Epidermal melanocyte (primary cell): ENCODE measurements at regions not wholly inside any gene's neighbourhood (a gene's known extent, or its start where the extent isn't known, plus 50 kb on each side); places are given as distances from the start of the nearest gene placed in this dataset.
"Not testable (repeated sequence)": the region's sequence is repeated elsewhere in the genome, so short reads cannot be mapped to it uniquely, and the experiment has no call there.

Source experiments
- DNase-seq: peaks from one replicate; pipeline ENCODE4 v3.0.0; 2011; ENCODE audit warnings: low spot score; ENCODE audit not compliant: insufficient read length

DNA sequence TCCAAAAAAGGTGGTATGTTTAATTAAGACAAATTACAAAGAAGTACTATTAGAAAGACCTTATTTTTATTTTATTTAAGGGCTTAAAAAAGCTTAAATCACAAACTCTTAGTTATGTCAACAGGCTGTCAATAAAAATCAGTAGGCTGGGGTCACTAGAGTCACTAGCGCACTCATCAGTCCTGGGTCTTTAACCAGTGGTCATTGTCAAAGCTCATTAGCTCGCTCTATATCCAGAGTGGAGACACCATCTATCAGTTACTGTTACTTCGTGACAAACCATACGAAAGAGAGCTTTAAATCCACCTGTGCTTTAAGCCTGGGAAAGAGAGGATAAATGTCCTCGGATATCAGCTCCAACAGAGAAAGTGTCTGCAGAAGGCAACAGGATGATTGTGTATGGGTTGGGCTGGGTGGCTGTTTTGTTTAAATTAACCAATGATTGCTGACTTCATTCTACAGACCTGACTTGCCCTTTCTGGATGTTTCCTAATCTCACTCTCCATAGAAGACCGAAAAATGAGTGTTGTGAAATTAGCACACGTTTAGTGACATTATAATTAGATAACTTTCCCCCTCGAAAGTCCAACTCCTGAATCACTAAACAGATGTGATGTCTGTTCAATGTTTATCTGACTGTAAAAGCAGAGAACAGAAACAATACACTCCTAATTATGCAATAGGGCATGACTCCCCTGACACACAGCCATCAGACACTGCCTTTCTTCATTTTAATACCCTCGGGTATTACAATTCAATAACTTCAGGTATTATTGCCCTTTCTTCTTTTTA lies 123.6 kb upstream of the TNPO1 start:
- no peak for DNase-seq

DNA sequence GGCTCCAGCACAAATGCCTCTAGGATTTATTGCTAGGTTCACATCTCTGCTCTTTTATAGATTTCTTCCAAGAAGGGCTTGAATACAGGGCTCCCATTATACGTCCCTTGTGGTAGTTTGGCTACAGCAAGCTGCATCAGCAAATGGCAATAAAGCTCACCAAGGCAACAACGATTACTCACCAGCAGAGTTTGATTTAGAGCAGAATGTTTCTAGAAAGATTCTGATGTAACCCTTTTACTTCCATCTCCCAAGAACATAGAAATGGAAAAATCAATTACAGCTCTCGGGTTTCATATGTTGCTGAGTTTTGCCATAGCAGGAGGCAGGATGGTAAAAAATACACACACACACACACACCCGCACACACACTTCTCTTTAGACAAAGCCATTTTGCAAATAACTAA lies 124.2 kb upstream of the TNPO1 start:
- no peak for DNase-seq

DNA sequence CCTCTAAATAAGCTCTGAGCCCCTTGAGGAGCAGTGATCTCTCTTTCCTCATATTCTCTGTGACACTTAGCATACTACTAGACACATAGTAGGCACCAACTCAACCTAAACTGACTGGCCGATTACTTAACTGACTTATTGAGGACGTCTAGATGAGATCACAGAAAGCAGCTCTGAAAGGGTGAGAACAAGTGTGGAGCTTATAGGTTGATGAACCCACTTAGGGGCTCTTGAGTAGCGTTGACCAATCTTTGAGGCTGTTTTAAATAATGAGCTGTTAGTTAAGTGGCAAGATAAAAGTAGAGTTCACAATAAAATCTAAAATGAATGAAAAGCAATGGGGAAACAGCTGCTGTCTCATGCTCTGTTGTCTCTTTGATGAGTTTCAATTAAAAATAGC lies 124.7 kb upstream of the TNPO1 start:
- no peak for DNase-seq

DNA sequence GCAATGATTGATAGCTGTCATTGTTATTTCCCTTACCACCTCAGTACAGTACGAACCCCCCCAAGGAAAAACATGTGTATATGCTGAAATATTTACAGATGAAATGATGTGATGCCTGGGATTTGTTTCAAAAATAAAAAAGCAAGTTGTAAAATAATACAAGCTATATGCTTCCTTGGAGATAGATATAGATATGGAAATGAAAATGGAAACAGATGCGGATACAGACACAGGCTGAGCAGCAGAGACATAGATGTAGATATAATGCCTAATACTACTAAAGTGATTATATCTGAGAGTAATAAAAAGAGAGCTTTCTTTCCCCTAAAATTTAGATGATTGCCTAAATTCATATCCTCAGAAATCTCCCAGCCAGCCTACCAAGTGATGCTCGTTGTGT lies 127.5 kb upstream of the TNPO1 start:
- DNase-seq, result no peak

DNA sequence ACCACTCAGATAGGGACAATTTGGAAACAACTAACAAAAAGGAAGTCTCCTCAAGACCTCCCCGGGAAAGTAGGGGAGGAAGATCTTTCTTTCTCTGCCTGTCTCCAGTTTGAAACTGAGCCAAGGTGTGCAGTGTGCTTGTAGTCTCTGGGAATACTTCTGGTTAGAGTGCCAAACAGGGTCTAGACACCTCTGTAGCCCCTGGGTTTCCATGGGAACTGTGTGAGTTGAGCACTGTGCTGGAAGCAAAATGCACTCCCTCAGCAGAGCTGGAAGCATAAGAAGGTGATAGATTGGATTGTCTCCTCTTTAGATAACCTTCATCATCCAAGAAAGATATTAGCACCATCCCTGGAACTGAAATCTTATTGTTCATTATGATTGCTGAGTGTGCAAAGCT lies 129.2 kb upstream of the TNPO1 start:
- DNase-seq, result no peak

DNA sequence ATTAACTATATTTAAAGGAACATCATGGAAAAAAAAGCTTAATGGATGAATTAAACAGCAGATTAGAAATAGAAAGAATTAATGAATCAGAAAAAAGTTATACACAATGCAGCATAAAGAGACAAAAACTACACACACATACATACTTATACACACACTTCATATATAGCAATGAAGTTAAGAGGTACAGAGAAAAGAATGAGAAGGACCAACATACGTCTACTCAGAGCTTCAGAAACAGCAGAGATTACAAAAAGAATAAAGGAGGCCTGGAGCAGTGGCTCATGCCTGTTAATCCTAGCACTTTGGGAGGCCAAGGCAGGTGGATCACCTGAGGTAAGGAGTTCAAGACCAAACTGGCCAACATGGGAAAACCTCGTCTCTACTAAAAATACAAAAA lies 133.9 kb upstream of the TNPO1 start:
- no peak for DNase-seq

DNA sequence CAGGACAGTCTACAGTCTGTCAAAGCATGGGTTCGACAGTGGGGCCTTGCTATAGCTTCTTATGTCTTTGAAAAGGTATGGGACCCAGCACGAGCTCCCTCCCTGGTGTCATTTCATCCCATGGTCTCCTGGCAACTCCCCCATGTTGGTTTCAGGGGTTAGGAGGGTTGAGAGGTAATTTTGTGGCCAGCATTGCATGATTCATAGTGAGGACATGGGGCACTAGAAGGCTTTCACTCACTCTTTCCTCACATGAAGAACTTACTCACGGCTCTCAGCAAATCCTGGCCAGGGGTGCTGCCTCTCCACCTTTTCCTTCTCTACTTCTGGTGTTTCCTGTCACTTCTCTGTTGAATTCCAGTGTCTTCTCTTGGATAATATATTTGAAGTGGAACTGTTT lies 134.7 kb upstream of the TNPO1 start:
- DNase-seq, result no peak

DNA sequence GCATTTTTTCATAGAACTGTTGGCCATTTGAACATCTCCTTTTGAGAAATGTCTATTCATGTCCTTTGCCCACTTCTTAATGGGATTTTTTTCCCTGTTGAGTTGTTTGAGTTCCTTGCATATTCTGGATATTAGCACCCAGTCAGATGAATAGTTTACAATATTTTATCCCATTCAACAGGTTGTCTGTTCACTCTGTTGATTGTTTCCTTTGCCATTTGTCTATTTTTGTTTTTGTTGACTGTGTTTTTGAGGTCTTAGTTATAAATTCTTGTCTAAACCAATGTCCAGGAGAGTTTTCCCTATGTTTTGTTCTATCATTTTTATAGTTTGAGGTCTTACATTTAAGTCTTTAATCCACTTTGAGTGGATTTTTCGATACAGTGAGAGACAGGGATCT lies 139.0 kb upstream of the TNPO1 start:
- DNase-seq, result no peak

DNA sequence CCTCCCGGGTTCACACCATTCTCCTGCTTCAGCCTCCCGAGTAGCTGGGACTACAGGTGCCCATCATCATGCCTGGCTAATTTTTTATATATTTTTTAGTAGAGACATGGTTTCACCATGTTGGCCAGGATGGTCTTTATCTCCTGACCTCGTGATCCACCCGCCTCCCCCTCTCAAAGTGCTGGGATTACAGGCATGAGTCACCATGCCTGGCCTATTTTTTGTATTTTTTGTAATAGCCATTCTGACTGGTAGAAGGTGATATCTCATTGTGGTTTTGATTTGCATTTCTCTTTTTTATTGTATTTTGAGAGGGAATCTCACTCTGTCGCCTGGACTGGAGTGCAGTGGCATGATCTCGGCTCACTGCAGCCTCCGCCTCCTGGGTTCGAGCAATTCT lies 139.6 kb upstream of the TNPO1 start:
- DNase-seq, result not testable (repeated sequence)

DNA sequence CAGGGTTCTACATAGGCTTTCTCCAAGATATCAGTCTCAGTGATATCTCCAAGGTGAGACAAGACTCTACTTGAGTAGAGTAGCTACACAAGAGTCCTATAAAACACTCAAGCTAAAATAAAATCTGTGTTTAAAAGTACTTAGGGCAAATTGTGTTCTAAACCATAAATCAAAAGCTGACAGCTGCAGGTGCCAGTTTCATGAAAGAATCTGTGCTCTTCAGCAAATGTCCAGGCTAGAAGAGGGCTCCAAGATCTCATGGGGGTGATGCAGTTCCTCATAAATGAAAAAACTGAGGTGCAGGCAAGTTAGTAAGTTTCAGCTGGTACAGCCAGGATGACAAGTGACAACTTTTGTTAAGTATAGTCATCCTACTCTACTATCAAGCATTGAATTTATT lies 142.8 kb upstream of the TNPO1 start:
- DNase-seq, result no peak

DNA sequence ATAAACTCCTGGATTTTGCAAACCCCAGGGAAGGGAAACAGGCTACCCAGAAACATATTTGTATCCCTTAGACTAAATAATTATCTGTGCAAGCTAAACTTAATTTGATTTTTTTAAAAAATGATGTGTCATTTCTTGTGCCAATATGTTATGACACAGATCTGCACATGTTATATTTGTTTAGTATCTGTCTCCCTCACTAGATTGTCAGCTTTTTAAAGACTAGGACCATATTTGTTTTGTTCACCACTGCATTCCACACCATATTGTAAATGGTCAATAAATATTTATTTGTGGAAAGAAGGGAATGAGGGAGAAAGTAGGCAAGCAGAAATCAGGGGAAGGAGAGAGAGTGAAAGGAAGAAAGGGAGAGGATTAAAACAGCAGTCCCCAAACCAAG lies 143.3 kb upstream of the TNPO1 start:
- no peak for DNase-seq

DNA sequence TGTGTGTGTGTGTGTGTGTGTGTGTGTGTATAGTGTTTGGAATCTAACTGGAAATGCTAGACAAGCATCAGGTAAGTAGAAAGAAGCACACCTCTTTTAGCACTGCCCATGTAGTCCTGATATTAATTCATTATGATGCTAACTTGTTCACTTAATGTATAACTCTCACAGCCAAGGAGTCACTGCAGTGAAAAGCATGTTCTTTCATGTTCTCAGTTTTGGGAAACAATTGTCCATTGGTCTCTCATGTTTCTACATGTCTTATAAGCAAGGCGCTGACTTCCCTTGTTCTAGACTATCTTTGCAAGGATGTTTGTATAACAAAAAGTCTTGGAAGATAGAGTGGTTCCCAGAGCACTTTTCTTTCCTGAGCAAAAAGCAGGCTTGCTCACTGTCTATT lies 148.8 kb upstream of the TNPO1 start:
- no peak for DNase-seq

DNA sequence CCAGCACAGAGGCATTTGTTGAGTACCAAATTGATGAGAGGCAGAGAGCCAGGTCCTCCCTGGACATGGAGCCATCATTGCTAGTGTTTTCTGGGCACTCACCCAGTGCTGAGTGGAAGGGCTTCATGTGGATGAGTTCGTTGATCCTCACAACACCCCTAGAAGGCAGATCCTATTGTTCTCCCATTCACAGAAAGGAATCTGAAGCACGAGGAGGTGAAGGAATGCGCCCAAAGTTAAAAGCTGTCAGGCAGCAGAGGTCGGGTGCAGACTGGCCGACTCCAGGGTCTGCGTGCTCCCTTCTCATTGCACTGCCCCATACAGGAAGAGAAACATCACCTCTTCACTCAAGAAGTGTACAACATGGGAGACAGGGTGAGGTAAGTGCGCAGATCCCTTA lies 153.5 kb upstream of the TNPO1 start:
- DNase-seq, result no peak

DNA sequence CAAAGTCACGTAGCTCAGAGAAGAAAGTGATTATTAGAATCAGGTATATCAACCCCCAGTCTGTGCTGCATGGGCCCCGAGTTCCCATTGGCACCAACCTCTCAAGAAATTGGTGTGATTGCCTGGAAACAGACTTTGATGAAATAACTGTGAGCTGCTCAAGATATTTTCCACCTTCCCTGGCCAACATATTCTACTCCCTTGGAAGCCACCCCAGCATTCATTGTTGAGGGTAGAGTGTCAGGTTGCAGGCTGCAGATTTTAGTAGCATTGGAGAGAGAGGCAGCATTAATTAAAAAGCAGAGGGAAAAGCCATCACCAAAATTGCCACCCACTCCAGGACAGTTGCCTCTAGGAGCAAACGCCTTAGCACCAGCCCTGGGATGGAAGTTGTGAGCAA lies 154.2 kb upstream of the TNPO1 start:
- no peak for DNase-seq

DNA sequence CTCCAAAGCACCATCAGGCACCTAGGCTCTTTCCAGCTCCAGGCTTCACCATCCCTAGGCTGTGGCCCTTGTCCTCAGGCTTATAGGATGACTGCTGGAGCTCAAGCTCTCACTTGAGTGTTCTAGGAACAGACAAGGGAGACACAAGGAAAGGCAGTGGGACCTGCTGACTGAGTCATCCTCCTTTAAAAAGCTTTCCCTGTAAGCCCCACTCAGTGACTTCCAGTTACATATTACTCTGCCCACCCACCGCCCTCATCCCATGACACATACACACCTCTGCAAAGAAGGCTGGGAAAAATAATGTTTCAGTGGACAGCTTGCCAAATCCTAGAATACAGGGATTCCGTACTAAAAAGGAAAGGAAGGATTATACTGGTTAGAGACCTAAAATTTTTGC lies 154.2 kb upstream of the ZNF366 start:
- DNase-seq, result no peak

DNA sequence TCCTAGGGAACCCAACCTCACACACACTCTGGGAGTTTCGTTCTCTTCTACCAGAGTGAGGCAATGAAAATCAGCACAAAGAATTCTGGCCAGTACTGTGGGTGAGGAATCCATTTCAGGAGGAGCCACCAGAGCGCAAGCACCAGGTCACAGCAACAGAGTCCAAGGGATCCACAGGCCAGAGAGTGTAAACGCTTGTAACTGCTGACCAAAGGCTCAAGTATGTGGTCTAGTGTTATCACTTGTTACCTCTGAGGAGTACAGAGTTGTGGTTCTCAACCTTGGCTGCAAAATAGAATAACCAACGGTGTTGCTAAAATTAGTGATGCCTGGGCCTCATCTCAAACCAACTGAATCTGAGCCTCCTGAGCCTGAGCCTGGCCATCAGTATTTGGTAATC lies 152.5 kb upstream of the ZNF366 start:
- DNase-seq, result no peak

DNA sequence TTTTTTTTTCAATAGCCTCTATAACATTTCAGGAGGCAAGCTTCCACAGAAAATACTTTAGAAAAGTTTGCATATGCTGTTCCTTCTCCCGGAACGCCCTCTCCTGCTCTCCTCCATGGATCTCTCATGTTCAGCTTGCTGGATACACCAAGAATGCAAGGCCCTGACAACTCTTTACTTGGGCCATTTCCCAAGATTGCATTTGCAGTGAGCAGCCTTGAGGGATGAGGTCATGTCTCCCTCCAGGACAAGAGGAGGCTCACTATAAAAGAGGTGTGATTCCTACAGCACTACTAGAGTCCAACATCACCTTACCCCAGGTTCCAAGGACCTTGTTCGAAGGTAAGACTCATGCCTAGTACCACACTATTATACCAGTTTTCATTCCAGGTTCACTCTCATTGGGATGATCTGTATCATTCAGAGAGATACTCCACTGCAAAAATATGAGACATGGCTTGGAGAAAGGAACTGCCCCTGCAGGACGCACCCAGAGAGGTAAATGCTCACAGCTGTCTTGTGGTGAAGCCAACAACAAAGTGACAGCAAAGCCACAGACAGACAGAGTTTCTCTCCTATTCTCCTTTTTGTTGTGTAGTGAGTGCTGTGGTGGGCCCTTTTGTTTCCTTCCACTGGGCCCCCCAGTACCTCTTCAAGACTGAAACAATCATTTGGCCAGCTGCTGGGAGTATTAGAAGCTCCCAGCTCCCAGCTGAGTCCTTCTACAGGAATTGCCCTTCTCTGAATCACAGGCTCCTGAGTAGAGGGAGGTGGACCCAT lies 151.7 kb upstream of the ZNF366 start:
- DNase-seq, result no peak

DNA sequence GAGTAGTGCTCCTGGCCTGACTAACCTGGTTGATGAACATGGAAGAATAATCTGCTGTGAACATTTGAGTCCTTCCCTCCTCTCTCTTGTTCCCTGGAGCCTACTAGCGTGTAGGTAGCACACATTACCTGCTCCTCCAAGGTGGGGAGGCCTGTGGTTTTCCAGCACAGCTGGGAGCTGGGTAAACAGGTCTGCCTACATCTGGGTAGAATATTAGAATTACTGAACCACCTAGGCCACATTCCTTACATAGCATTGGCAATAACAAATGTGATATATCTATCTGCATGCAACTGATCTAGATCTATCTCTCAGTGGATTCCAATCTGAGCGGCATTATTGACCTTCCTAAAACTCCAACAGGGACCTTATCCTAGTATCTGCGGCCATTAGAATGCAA lies 151.0 kb upstream of the ZNF366 start:
- DNase-seq, result no peak

DNA sequence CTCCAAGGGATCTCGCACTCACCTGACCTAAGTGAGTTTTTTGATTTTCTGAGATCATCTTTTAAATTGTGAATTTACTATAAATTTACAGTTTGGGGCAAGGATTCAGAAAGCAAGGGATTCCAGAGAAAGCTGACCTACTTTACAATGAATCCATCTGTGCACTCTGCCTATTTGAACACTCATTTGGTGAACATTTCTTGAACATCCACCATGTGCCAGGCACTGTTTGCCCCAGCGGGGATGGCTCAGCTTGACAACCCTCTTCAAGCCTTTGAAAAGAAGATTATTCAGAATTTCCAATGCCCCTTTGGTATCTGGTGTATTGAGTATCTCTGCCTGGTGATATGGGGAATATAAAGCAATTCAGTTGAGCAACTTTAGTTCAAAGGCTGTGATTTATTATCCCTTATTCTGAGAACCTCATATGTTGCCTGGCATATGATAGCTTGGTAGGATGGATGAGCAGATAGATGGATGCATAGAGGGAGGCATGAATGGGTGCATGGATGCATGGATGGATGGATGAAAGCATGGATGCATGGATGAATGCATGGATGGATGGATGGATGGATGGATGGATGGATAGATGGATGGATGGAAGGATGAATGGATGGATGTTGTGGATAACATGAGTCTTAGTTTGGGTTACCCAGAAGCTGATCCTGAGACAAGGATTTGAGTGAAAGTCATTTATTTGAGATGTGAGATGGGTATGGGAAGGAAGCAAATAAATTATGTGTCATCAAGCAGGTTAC lies 149.7 kb upstream of the ZNF366 start:
- no peak for DNase-seq

DNA sequence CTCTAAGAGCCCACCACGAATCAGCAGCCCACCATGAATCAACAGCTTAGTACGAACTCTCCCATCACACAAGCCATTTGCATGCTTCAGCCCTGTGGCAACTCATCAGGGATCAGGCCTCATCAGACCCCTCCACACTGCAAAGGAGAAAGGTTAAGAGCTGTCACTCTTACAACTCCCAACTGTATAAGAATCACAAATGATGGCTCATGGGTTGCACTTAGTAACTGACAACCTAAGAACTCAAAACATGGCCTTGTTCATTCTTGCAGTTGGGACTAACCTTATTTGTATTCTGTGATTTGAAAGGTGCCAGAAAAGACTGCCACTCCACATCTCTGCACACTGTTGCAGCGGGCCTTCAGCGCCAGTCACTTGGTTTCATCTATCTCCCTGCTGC lies 149.1 kb upstream of the ZNF366 start:
- no peak for DNase-seq

DNA sequence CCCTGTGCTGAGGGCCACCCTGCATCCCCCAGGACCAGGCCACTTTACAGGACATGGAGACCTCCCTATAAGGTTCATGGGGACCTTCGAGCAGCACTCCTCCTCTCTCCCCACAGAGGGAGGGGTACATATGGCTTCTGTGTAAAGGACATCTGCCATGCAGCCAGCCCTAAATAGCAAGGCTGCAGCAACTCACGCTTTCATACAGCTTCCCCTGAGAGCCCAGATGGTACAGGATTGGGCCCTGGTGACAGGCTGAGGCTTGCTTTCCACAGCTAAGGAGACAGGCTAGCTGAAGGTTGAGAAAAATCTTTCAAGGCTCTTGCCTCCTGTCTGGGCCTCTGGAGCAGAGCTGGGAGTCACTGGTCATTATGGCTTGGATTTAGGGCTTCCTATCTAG lies 147.0 kb upstream of the ZNF366 start:
- no peak for DNase-seq

DNA sequence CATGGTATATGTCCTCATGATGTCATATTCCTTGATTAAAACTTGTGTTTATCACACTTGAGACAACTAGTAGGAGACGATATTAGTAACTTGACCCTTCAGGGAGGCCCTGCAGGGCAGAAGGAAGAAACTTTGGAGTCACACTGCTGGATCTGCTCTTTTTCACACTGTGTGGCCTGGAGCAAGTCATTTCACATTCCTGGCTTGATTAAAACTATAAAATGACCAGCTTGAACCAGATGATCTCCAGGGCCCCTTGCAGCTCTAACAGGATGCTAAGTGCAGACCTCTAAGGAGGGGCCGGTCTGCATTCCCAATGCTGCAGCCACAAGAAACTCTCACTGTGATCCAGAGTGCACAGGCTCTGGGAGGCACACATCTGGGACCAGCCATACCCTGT lies 146.4 kb upstream of the ZNF366 start:
- DNase-seq, result peak; percentile 40
